CD4-positive, alpha-beta T cell treated with Interleukin-15 for 4 hours (primary cell): ENCODE measurements at regions not wholly inside any gene's neighbourhood (a gene's known extent, or its start where the extent isn't known, plus 50 kb on each side); places are given as distances from the start of the nearest gene placed in this dataset.
"Not testable (repeated sequence)": the region's sequence is repeated elsewhere in the genome, so short reads cannot be mapped to it uniquely, and the experiment has no call there.

Experiments
- DNase-seq: peaks from one replicate; pipeline ENCODE4 v3.0.0-alpha.2; 2020; ENCODE audit warnings: low spot score

DNA sequence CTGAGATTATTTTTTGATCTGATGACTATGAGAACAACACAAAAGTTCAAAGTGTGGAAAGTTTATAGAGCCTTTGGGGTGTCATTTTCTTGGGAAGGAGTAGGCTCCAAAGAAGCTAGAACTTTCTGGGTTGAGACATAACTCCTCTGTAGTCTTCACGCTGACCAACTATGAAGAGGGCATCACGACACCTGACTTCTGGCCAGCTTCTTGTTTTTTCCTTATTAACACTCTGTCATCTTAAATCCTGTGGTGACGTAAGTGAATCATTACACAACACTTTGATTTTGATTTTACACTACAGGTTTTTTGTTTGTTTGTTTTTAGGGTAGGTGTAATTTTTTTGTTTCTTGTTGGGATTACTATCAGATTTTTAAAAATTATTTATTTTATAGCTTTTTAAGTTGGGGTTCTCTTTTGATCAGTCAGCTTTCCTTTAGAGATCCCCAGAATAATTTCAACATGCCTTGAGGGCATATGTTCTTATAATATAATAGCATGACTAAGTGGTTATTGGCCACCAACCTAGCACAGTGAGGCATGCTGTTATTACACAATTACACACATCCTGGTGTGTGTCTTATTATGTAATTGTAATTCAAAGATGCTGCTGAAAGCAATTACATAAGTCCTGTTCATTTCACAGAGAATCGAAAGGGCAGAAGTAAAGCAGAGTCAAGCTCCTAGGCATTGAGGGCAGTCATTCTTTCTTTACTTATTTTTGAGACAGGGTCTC lies 281.6 kb upstream of the NOTCH2NLA start:
- DNase-seq: not testable (repeated sequence)

DNA sequence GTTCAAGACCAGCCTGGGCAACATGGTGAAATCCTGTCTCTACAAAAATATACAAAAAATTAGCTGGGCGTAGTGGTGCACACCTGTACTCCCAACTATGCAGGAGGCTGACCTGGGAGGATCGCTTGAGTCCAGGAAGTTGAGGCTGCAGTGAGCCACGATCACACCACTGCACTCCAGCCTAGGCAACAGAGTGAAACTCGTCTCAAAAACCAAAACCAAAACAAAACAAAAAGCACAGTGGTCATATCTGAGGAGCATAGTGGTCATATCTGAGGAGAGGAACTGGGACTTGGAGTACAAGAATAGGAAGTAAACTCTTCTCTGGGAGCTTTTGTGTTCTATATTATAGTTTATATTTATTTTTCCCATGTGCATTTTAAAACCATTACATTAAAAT lies 275.3 kb upstream of the NOTCH2NLA start:
- DNase-seq: not testable (repeated sequence)

DNA sequence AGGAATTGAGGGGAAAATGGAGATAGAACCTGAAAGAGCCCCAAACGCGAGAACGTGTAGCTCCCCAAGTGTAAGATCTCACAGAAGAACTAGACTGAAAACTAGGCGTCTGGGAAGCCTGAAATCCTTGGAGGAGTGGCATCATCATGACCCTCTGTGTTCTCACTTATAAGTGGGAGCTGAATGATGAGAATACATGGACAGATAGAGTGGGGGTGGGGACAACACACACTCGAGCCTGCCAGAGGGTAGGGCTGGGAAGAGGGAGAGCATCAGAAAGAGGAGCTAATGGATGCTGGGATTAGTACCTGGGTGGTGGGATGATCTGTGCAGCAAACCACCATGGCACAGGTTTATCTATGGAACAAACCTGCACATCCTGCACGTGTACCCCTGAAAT lies 258.7 kb upstream of the NOTCH2NLA start:
- not testable (repeated sequence) for DNase-seq

GRCh38 chr1:146487155-146487554 lies 258.3 kb upstream of the NOTCH2NLA start:
- DNase-seq: not testable (repeated sequence)

- not testable (repeated sequence) for DNase-seq
Measured at GRCh38 chr1:146486300-146487014, 257.6 kb upstream of the NOTCH2NLA start.

DNA sequence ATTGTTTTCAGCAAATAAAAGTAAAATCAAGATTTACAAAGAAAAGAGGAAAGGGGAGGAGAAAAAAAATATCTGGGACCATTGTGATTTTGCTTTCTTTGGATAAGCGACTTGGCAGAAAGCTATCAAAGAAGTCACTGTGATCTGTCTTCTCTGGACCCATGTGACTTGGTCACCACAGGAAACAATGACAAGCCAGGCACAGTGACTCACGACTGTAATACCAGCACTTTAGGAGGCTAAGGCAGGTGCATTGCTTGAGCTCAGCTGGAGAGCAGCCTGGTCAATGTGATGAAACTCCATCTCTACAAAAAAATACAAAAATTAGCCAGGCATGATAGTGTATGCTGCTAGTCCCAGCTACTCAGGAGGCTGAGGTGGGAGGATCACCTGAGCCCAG lies 255.4 kb upstream of the NOTCH2NLA start:
- not testable (repeated sequence) for DNase-seq

DNA sequence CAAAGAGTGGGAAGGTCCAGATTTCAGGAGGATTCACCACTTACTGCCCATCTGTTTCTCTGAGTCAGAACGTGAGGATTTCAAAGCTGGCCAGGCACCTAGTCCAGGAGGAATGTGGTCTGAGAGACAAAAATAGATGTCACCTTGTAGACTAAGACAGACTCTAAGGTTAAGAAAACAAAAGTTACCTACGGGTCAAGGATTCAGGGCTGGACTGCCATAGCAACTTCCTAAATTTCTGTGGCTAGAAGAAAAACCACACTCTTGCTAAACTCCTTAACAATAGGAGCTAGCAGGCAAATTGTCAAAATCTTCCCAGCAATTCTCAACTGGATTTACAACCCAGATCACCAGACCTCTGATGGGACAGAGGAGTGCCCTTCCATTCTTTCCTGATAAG lies 250.4 kb upstream of the NOTCH2NLA start:
- DNase-seq: not testable (repeated sequence)

GRCh38 chr1:146478125-146478720 lies 249.4 kb upstream of the NOTCH2NLA start:
- DNase-seq: peak; percentile 14

DNA sequence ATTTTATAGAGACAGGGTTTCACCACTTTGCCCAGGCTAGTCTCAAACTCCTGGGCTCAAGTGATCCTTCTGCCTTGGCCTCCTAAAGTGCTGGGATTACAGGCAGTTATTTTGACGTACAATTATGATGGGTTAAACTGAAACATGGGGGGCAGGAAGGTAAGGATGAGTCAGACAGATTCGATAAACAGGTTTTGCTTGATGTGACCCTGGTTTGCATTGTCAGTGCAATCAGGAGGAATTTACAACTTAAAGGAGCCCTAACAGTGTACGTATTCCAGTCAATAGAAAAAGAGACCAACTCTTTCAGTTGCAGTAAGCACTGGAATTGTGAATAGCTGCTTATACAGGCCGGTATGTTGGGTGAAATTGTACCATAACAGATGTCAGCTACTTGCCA lies 246.3 kb upstream of the NOTCH2NLA start:
- DNase-seq: not testable (repeated sequence)

- DNase-seq: not testable (repeated sequence)
Measured at GRCh38 chr1:146474216-146474615, 245.4 kb upstream of the NOTCH2NLA start.

GRCh38 chr1:146472192-146472861 lies 243.5 kb upstream of the NOTCH2NLA start:
- DNase-seq: peak; percentile 68

DNA sequence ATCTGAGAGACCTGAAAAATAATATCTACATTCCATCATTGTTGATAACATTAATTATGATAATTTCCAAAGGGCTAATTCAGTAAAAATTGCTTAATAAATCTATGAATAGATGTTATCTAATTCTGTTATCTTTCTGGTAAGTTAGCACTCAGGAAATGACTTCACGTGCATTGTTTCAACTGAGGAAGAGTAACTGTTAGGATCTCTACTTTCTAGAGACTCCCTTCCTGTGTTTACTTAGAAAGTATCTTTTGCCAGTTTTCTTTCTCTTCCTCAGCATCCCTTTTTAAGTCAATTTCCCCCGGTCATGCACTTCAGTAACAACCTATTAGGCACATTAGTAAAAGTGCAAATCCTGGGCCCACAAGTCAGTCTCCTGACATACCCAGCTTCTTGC lies 231.1 kb upstream of the NOTCH2NLA start:
- not testable (repeated sequence) for DNase-seq

DNA sequence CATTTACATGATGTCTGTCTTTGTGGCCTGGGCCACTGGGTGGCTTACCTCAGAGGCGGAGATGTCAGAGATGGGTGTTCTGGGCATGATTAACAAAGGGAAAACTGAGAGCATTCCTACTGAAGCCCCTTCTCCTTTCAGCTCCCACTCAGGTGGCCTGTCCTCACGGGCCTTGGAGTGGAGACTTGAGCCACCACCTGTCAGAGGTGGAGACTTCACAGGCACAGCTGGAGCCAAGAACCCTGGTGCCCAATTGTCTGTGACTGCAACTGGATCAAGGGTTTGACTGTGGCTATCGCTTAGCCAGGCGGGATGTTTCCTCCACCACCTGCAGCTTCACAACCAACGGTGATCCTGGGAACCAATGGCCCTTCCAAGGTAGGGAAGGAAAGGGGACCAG lies 230.5 kb upstream of the NOTCH2NLA start:
- not testable (repeated sequence) for DNase-seq

DNA sequence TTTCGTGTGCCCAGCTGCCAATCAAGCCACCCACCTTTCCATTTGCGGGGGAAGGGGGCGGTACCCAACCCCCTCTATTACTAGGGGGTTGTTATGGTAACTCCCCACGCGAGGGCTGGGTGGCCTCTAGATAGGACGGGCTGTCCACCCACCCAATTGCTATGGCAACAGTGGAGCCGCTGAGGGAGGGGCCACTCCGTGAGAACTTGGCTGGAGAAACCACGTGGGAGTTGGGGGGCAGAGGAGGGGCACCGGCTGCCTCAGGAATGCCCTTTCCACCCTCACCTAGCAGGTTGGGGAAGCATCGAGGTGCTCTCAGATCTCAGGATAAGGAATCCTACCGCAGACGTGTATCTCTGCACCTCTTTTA lies 220.0 kb upstream of the NOTCH2NLA start:
- not testable (repeated sequence) for DNase-seq

DNA sequence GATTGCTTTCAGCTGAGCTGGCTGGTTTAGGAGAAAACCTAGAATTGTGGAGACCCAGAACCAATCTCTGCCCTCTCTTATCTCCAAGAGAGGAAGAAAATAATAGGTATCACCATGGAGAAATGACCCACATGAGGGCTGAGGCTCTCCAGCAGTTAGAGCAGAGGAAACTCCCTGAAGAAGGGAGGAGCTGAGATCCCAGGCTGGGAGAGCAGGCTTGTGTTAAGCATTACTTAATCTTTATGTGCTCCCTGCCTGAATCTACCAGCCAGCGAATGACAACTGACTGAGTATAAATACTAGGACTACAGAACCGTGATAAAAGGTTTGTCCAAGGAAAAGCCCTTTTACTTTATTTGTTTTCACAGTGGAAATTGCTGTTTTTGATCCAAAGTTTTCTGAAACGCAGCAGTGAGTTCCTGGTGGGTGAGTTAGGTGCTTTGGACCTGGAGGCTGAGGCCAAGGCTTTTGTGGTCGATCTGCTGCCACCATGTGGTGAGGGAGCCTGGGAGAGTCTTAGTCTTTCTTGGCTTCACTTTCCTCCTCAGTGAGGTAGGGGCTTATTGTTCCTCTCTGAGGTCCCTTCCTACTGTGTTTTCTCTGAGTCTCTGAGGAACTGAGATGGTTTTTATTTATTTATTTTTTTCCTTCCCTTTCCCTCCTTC lies 219.5 kb upstream of the NOTCH2NLA start:
- DNase-seq: peak; percentile 65

GRCh38 chr1:146443871-146444222 lies 215.0 kb upstream of the NOTCH2NLA start:
- peak; percentile 10 for DNase-seq

DNA sequence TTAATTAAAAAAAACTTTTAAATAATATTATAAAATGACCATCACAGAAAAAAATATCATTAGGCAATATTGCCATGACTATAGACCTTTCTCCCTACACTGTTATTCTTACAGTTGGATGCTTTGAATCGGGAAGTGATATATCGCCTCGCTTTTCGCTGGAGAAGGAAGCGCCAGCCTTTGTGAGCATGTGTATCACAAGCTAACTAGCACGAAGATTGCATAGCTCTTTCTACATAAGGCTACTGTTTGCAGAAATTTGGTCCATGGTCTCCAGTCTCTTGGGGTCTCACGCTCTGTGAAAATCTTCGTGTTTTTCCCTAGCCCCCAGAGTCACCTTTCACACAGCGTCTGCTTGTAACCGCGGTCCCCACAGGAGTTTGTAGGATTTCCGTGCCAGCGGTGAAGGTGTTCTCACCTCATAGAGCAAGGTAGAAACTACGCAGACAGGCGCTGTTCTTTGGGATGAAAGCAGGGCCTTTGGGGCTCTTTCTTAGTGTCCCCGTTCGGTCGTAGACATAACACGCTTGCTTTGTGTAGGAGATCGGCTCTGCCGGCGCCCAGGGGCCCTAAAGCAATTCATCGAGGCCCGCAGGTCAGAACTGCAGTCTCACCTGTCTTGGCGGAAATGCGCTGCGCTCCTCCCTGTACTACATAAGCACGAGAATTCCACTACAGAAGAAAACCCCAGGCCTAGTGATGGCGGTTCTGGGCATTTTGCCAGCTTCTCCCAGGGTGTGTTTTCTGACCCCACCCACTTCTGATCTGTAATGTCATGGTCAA lies 214.5 kb upstream of the NOTCH2NLA start:
- DNase-seq: peak; percentile 3

- DNase-seq: not testable (repeated sequence)
Measured at GRCh38 chr1:146438543-146438942, 209.7 kb upstream of the NOTCH2NLA start.

GRCh38 chr1:146416642-146417041 lies 187.8 kb upstream of the NOTCH2NLA start:
- not testable (repeated sequence) for DNase-seq

DNA sequence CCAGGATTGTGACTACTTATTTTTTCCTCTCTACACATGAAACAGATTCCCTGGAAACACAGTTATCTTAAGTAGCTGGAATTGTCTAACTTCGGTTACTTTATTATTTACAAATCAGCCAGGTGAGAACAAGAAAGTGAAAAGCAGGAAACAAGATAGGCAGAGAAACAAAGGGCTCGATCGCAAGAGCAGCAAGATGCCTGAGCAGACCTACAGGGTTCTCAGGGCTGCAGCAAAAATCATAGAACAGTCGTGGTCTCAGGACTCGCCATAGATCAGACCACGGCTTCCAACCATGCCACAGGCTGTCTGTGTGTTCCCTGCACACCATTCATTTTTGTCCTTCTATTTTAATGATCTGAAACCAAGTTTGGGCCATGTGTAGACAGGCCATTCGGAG lies 186.2 kb upstream of the NOTCH2NLA start:
- not testable (repeated sequence) for DNase-seq

- peak; percentile 3 for DNase-seq
Measured at GRCh38 chr1:146413911-146414310, 185.1 kb upstream of the NOTCH2NLA start.
